NCI-H748 (cell line): ENCODE measurements at regions not wholly inside any gene's neighbourhood (a gene's known extent, or its start where the extent isn't known, plus 50 kb on each side); places are given as distances from the start of the nearest gene placed in this dataset.
"Not testable (repeated sequence)": the region's sequence is repeated elsewhere in the genome, so short reads cannot be mapped to it uniquely, and the experiment has no call there.

Experiments
- DNase-seq: peaks from one replicate; lab custom pipeline; 2025; ENCODE audit not compliant: unreplicated experiment; lab: John Stamatoyannopoulos, UW

DNA sequence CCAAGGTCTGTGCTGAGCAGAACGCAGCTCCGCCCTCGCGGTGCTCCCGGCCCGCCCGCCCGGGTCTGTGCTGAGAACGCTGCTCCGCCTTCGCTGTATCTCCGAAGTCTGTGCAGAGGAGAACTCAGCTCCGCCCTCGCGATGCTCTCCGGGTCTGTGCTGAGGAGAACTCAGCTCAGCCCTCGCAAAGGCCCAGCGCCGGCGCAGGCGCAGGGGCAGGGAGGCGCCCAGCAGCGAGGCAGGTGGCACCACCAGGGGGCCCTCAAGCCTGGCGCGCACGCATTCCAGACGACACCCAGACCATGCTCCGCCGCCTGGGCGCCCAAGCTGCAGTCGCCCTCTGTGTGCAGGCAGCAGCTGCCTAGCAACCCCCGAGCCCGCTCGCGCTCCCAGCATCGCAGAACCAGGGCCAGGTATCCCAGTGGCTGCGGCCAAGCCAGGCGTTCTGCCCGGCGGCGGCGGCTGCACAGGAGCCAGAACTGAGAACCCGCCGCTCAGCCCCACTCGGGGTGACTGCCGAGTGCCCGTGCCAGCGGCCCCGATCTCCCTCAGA is 672.1 kb upstream of the DEFB115 start:
- peak; percentile 84 for DNase-seq

DNA sequence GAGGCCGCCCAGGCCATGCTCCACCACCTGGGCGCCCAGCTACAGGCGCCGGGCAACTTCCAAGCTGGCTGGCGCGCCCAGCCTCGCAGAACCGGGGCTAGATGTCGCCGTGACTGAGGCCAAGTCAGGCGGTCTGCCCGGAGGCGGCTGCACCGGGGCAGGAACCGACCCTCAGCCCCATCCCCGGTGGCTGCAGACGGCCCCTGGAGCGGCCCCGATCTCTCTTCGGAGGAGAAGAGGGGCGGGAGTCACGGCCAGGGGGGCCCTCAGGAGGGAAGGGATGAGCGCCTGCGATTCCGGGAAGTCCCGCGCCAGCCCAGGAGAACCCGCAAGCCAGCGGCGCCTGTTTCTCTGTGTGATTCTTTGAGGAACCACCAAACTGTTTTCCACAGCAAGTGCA is 671.3 kb upstream of the DEFB115 start:
- DNase-seq: not testable (repeated sequence)

DNA sequence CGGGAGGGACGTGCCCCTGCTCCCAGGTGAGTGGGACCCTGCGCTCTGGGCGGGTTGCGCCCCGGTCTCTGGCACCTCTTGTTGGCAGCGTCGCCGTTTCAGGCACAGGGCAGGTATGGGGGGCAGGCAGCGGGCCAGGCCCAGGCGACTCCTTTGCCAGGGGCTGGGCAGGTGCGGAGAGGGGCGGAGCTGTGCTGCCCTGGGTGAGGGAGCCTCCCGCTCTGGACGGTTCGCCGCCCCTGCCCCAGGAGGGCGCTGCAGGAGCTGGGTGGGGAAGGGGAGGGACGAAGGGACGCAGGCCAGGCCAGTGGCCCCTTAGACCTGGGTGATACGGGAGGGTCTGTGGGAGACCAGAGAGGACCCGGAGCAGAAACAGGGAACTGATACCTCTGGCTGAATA is 663.9 kb upstream of the DEFB115 start:
- DNase-seq: no peak

DNA sequence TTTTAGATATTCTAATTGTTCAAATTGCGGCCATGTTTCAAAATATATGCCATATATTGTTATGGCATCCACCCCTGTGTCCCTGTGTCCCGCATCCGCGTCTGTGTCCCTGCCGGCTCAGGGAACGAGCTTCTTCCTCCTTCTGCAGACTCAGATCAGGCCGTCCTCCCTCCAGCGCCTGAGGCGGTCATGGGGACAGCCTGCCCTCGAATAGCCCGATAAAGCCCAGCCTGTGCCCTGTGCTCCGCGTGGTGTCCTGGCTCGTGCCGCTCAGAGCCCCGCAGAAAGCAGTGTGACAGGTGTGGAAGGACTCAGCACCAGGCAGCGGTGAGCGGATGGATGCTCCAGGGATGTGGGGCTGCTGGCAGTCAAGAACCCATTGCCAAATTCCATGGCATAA is 663.4 kb upstream of the DEFB115 start:
- peak; percentile 26 for DNase-seq

DNA sequence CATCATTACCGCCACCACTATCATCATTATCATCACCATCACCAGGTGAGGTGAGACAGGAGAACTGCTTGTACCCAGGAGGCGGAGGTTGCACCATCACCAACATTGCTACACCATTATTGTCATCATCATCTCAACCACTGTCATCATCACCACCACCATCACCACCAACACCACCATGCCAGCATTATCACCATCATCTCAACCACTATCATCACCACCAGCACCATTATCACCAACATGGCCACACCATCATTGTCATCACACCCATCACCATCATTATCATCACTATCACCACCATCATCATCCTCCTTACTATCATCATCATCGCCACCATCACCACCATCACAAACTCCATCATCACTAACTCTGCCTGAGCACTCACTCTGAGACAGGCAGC is 661.8 kb upstream of the DEFB115 start:
- no peak for DNase-seq

DNA sequence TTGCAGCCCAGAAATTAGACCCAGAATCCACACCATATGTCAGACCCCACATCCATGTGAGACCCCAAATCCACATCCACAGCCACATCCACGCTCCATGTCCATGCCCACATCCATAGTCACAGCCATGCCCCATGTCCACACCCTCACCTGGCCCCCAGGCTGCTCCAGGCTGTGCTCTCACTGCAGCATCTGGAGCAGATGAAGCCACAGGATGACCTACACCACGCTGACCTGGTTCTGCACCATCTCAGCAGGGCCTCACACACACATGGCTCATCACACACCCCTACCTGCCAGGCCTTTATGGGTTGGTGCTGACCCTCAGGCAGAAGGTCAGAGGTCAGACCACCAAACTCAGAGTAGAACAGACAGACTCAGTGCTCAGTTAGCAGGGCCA is 660.0 kb upstream of the DEFB115 start:
- not testable (repeated sequence) for DNase-seq

DNA sequence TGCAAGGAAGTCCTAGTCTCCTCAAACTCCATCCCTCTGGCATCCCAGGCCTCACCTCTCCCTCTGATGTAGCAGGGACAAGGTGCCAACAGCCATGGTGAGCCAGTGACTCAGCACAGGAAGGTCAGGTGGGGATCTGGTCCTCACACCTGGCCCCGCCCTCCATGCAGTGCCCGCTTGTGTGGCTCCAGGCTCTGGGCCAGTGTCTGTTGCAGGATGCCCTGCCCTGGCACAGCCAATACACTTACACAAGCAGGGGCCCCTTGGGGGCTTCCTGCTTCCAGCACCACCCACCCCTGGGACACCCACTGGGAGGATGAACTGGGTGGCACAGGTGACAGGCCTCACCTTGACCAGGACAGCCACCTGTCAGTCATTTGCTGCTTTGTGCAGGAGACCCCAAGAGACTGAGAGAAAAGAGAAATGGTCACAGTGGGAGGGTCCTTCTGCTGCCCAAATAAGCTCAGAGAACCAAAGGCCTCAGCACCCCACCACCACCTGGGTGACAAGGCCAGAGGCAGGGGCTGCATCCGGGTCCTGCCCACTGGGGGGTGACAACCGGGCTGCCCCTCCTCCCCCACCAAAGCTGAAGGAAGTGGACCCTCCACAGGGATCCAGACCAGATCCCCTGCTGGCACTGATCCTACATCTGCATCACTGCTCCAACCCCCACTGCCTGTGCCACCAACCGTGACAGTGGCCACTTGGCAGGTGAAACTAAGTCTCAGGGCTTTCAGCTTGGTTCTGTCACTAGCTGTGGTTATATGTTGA is 658.8 kb upstream of the DEFB115 start:
- DNase-seq: no peak

DNA sequence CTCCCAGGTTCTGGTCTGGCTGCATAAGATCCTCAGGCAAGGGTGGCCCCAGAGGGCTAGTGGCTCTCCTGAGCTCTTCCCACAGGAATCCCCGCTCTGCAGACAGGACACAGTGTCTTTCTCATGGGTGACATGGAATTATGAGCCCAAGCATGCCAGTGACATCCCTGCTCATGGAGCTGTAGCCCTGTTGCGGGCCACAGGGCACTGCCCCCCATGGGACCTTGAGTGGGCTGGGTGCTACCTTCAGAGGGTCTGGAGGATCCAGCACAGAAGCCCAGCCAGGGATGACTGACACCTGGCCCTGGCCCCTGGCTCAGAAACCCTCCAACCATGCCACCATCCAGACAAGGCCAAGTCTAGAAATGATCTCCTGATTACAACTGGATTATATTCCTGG is 657.5 kb upstream of the DEFB115 start:
- no peak for DNase-seq

DNA sequence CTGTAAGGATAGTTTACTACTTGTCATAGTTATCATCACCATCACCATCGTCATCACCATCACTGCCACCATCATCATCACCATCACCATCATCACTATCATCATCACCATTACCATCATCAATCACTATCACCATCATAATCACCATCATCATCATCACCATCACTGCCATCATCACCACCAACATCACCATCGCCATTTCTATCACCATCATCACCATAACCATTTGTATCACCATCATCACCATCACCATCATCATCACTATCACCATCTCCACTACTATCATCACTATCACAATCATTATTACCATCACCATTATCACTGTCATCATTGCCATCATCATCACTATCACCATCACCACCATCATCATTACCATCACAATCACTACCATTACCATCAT is 655.5 kb upstream of the DEFB115 start:
- DNase-seq: no peak

DNA sequence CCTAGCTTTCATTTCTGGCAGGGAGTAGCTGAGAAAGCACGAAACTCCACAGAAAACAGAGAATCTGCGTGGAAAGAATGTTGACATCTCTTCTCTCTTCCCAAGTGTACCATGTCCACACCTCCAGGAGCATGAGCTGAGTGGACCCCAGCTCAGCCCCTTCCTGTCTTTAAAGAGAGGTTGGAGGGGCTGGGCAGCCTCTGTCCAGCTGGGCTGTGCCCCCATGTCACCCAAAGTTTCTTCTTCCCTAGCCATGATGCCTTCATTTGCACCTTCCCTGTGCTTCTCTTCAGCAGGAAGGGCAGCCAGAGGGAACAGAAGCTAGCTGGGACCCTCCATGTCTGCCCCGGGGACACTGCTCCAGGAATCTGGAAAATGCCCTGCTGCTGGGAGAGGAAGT is 655.0 kb upstream of the DEFB115 start:
- DNase-seq: no peak

DNA sequence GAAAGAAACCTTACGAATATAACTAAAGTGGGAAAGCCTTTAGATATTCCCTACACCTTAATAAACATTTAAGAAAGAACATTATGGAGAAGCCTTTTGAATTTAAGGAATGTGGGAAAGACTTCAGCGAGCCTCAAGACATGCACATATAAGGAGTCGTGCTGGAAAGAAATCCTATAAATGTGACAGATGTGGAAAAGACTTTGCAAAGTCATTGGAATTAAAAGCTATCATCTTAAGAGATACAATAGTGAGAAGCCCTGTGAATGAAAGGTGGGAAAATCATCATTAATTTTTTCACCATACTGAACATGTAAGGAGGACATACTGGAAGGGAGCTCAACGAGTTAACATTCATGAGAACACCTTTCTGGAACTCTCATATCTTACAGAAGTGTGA is 650.5 kb upstream of the DEFB115 start:
- no peak for DNase-seq

DNA sequence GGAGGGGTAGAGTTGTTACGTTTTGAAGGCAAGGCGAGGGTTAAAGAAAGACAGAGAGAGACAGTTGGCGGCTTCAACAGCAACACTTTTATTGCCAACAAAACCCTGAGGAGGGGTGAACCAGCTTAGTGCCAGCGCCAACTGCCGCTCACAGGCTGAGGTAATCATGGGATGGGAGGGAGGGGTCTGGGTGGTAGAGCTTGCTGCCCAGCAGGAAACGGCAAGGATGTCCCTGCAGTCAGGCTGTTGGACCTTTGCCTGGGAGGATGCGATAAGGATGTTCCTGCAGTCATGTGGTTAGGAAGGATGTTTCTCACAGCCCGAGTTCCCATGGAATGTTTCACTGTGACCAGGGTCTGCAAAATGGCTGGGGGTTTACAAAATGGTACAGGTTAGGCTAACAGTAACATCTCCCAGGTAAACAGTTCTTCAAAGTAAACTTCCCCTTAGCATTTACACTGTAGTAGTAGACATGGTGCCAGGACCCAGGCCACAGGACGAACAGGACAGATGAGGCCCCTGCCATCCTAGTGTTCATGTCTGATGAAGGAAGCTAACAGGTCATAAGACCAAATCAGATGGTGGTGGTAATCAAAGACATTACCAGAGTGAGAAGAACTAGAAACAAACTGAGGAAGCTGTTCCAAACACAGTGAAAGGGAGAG is 647.3 kb upstream of the DEFB115 start:
- no peak for DNase-seq

DNA sequence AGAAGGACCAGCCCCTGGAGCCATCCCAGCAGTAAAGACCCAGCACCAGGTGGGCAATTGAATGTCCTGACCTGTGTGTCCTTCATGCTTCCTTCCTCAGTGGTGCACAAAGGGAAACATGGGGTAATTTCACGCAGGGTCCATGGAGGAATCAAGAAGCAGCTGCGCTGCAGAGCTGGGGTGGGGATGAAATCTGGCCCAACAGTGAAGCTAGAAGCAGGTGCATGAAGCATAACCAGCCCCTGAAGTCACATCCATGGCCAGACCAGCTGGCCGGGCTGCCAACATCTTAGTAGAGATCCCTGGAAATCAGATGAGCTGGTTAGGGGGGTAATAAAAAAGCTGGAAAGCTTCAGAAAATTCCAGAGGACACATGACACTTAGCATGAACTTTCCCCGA is 646.7 kb upstream of the DEFB115 start:
- no peak for DNase-seq

DNA sequence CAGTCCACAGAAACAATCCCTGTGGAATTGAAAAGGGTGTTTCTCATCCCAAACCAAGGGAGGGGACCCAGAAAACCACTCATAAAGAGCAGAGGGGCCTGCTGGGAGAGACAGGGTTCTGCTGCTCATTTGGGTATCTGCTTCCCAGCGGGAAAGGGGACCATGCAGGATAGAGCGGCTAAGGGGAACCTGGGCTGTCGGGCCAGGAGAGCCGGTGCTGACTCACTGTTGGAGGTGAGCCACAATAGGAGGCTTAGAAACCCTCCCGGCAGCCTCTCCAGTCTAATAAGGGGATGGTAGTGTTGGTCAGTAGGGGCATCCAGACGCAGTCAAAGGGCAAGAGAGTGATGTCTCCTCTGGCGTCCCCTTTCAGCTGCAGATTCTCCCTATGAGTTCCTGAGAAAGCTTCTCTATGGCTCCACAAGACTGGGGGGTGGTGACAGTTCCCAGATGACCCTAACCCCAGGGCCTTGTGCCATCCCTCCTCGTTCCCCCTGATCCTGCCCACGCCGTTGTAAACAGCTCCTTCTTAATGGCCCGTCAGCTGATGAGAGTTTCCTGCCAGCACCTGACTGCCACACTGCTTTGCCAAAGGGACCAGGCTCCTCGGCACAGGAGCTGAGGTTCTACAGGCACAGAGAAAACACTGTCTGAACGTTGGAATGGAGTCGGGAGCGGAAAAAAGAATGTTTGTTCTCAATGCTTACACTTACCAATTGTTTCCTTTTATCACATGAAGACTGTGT is 646.1 kb upstream of the DEFB115 start:
- no peak for DNase-seq

DNA sequence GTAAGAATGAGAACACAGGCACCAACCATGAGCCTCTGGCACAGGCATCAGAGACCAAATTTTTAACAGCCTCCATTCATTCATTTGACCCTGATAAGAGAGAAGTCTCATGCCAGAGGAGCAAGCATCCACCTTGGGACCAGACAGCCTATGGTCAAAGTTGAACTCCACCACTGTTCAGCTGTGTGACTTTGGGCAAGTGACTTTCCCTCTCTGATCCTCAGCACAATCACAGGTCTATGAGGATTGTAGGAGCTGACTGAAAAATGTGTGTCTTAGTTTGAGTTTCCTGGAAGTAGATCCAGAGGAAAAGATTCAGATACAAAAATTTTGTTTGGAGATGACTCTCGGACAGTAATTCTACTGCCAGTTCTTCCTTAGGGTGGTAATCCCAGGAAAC is 645.1 kb upstream of the DEFB115 start:
- DNase-seq: no peak

DNA sequence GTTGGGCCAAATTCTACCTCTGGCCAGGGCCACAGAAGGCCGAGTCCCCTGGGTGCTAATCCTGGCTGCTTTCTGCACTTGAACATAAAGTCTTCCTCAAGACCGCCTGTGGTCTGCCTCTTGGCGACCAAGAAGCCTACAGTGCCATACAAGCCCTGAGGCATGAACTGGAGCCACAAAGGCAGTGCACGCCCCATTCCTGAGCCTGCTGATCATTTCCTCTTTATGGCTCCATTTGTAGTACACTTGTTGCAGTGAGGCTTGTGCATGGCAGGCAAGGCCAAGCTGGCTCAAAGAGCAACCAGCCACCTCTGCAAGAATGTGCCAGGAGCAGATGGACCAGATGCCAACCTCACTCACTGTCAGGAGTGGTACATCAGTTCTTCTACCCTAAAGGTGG is 636.1 kb upstream of the DEFB115 start:
- not testable (repeated sequence) for DNase-seq

DNA sequence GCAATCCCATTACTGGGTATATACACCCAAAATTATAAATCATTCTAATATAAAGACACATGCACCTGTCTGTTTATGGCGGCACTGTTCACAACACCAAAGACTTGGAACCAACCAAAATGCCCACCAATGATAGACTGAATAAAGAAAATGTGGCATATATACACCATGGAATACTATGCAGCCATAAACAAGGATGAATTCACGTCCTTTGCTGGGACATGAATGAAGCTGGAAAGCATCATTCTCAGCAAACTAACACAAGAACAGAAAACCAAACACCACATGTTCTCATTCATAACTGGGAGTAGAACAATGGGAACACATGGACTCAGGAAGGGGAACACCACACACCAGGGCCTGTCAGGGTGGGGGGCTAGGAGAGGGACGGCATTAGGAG is 633.2 kb upstream of the DEFB115 start:
- not testable (repeated sequence) for DNase-seq

DNA sequence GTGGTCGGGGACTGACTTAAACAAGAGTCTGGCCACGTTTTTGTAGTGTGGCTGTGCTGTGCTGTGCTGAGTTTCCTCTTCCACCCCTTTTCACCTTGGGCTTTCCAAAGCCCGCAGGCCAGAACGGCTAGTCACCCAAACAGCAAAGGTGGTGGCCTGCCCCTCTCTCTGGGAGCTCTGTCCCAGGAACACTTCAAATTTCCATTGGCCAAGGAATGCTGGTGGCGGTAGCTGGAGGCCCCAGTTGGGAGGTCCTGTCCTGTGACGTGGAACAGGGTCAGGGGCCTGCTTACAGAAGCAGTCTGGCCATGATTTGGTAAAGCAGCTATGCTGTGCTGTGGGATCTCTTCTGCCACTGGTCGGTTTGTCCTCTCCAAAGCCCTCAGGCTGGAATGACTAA is 628.1 kb upstream of the DEFB115 start:
- DNase-seq: not testable (repeated sequence)

DNA sequence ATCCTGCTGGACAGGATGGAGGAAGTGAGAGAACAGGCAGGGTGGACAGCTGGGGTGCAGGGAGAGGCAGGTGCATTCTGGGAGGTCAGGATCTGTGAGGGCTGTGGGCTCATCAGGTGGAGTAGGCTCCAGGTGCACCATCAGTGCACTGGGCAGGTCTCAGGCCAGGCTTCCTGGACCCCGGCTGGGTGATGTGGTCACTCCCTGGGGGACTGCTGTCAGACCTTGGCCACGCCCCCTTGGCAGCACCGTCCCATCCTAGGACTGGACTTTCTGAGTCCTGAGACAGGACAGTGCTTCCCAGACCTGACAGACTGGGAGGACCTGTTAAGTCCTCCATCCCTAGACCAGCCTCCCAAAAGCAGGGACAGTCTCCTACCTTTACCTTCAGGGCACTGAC is 626.7 kb upstream of the DEFB115 start:
- no peak for DNase-seq

DNA sequence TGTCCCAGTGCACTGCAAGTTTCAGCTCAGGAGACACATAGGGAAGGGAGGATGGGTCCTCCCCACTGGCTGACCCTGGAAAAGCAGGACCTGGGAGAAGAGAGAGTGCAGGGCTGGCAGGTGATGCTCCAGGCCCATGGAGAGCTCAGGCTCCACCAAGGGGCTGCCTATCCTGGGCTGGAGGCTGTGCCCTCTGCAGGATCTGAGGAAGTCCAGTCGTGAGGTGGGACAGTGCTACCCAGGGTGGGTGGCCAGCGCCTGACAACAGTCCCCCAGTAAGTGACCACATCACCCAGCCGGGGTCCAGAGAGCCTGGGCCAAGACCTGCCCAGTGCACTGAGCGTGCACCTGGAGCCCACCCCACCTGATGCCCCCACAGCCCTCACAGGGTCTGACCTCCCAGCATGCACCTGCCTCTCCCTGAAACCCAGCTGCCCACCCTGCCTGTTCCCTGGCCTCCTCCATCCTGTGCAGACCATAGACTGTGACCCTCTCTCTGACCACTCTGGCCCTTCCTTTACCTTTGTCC is 626.1 kb upstream of the DEFB115 start:
- not testable (repeated sequence) for DNase-seq

DNA sequence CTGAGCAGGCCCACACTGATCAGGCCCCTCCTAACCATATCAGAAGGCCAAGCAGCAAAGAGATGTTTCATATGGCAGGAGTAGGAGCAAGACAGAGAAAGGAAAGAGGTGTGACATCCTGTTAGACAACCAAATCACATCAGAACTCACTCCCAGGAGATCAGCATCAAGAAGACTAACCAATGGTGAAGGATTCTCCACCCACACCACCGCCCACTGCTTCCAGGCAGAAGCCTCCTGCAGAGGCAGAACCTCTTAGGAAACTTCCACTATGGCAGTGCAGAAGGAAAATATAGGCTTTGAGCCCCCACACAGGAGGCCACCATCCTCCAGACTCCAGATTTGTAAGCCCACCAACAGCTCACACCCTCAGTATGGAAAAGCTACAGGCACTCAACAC is 624.7 kb upstream of the DEFB115 start:
- DNase-seq: not testable (repeated sequence)
